Right cardiac atrium (tissue), 5 donors: ENCODE measurements at regions not wholly inside any gene's neighbourhood (a gene's known extent, or its start where the extent isn't known, plus 50 kb on each side); places are given as distances from the start of the nearest gene placed in this dataset.
A peak's percentile ranks its signal among the peaks of the same experiment; 100 is the strongest.

Experiments
- ATAC-seq, 2 donors: fragments of 200-7000 bp; cut with Tn5 transposase; one replicate each; pipeline versions ENCODE4 v1.8.0 to v1.9.1; 2020; ENCODE audit warnings: moderate library complexity in 2 of 2, mild to moderate bottlenecking in 1 of 2
- DNase-seq, 3 donors: peaks; one replicate each; pipeline ENCODE4 v3.0.0-alpha.2; 2020
- H3K27ac ChIP-seq: one replicate; pipeline ENCODE4 v1.5.1; 2013; ENCODE audit warnings: mild to moderate bottlenecking, low read length, control low read depth, moderate library complexity
- H3K27me3 ChIP-seq: one replicate; pipeline ENCODE4 v1.6.1; 2013; ENCODE audit not compliant: control insufficient read depth, insufficient read depth
- H3K4me1 ChIP-seq: one replicate; pipeline ENCODE4 v1.6.1; 2013; ENCODE audit warnings: low read length; ENCODE audit not compliant: control insufficient read depth, insufficient read depth
- H3K4me3 ChIP-seq: one replicate; pipeline ENCODE4 v1.5.1; 2013; ENCODE audit warnings: low read length, control low read depth
- H3K9me3 ChIP-seq: one replicate; pipeline ENCODE4 v1.6.1; 2013; ENCODE audit warnings: low read length; ENCODE audit not compliant: control insufficient read depth
- WGBS: extraction: QIAGEN DNeasy Blood & Tissue Kit; methylation state at CpG from one replicate; pipeline ENCODE4 v1.1.7; 2013; 5-methylcytosine and 5-hydroxymethylcytosine counted together
- intact Hi-C, 4 donors: fragments of 100-400 bp; cut with DNase I; formaldehyde crosslinking; loops; one replicate each; pipeline versions ENCODE4 v1.11.0 to v1.14.0; 2022 to 2023
- donor health status: healthy with polysubstance abuse.
- donor health status: DM: no; HTN: yes; CAD: no.
- donor health status: DM: no; HTN: no; CAD: no.
- donor health status: DM: no; HTN: yes; CAD: no; lungs with severe emphysema.
- donor health status: DM: yes; HTN: yes; CAD: no.

- Histone ChIP-seq H3K27ac (no peak overlapping the region), H3K9me3 (no peaks in the 10 kb centered on the region), H3K27me3 (no peaks in the 10 kb centered on the region), H3K4me3 (no peak overlapping the region), H3K4me1 (no peaks in the 10 kb centered on the region)
- no peak for ATAC-seq
- intact Hi-C loops: no loop called here
- WGBS: 93% methylated on average over 4 of the region's 4 CpGs
- DNase-seq: no peak
Observed at GRCh38 chr2:149901231-149901859, 313.8 kb upstream of the MMADHC start.

GRCh38 chr2:149899390-149899789, 311.8 kb upstream of the MMADHC start:
- ATAC-seq (no peak), DNase-seq (no peak)
- Histone ChIP-seq H3K4me3 (no peak overlapping the region), H3K4me1 (no peaks in the 10 kb centered on the region), H3K27ac (no peak overlapping the region), H3K9me3 (no peaks in the 10 kb centered on the region), H3K27me3 (no peaks in the 10 kb centered on the region)
- WGBS: 96% methylated on average over 2 of the region's 2 CpGs
- intact Hi-C loops: no loop called here

GRCh38 chr2:149894760-149895159, 307.2 kb upstream of the MMADHC start:
- DNase-seq: no peak
- H3K4me3 ChIP-seq: no peak overlapping the region
- H3K27me3 ChIP-seq: no peaks in the 10 kb centered on the region
- 79% methylated on average over 5 of the region's 5 CpGs for WGBS
- no peaks in the 10 kb centered on the region for H3K9me3 ChIP-seq
- H3K4me1 ChIP-seq: no peaks in the 10 kb centered on the region
- intact Hi-C loops: no loop called here
- ATAC-seq: no peak
- no peak overlapping the region for H3K27ac ChIP-seq

- Histone ChIP-seq H3K27me3 (no peaks in the 10 kb centered on the region), H3K4me1 (no peaks in the 10 kb centered on the region), H3K27ac (no peak overlapping the region), H3K4me3 (no peak overlapping the region), H3K9me3 (no peaks in the 10 kb centered on the region)
- 78% methylated on average over 1 of the region's 1 CpG for WGBS
- no peak for DNase-seq
- intact Hi-C loops: no loop called here
- ATAC-seq: no peak
Observed at GRCh38 chr2:149894226-149894625, 306.7 kb upstream of the MMADHC start.

GRCh38 chr2:149892563-149892962, 305.0 kb upstream of the MMADHC start:
- H3K4me1 ChIP-seq: no peaks in the 10 kb centered on the region
- DNase-seq (no peak), ATAC-seq (no peak)
- intact Hi-C loops: no loop called here
- 81% methylated on average over 1 of the region's 1 CpG for WGBS
- no peak overlapping the region for H3K4me3 ChIP-seq
- no peak overlapping the region for H3K27ac ChIP-seq
- no peaks in the 10 kb centered on the region for H3K9me3 ChIP-seq
- H3K27me3 ChIP-seq: no peaks in the 10 kb centered on the region

GRCh38 chr2:149885946-149886345, 298.4 kb upstream of the MMADHC start:
- ATAC-seq (no peak), DNase-seq (no peak)
- no peaks in the 10 kb centered on the region for H3K4me1 ChIP-seq
- no peaks in the 10 kb centered on the region for H3K9me3 ChIP-seq
- intact Hi-C loops: no loop called here
- no peak overlapping the region for H3K27ac ChIP-seq
- WGBS: 66% methylated on average over 2 of the region's 2 CpGs
- no peak overlapping the region for H3K4me3 ChIP-seq
- no peaks in the 10 kb centered on the region for H3K27me3 ChIP-seq

- intact Hi-C loops: no loop called here
- peak in 1 of 3 donors; percentile 28 for DNase-seq
- Histone ChIP-seq H3K4me3 (no peak overlapping the region), H3K27ac (no peak overlapping the region), H3K27me3 (no peaks in the 10 kb centered on the region), H3K9me3 (no peaks in the 10 kb centered on the region), H3K4me1 (no peaks in the 10 kb centered on the region)
- 88% methylated on average over 2 of the region's 2 CpGs for WGBS
- peak in 1 of 2 donors; percentile 29 for ATAC-seq
Observed at GRCh38 chr2:149885468-149885867, 297.9 kb upstream of the MMADHC start.

GRCh38 chr2:149884871-149885270, 297.3 kb upstream of the MMADHC start:
- ATAC-seq (no peak), DNase-seq (no peak)
- H3K27ac ChIP-seq: no peak overlapping the region
- H3K4me1 ChIP-seq: no peaks in the 10 kb centered on the region
- intact Hi-C loops: no loop called here
- H3K9me3 ChIP-seq: no peaks in the 10 kb centered on the region
- H3K4me3 ChIP-seq: no peak overlapping the region
- no peaks in the 10 kb centered on the region for H3K27me3 ChIP-seq

GRCh38 chr2:149877913-149878312, 290.3 kb upstream of the MMADHC start:
- no peak for DNase-seq
- no peak overlapping the region for H3K27ac ChIP-seq
- H3K4me1 ChIP-seq: no peaks in the 10 kb centered on the region
- intact Hi-C loops: no loop called here
- no peak overlapping the region for H3K4me3 ChIP-seq
- ATAC-seq: no peak
- H3K9me3 ChIP-seq: no peaks in the 10 kb centered on the region
- WGBS: 59% methylated on average over 1 of the region's 1 CpG
- no peaks in the 10 kb centered on the region for H3K27me3 ChIP-seq

GRCh38 chr2:149877074-149877473, 289.5 kb upstream of the MMADHC start:
- ATAC-seq: no peak
- Histone ChIP-seq H3K4me1 (no peaks in the 10 kb centered on the region), H3K27me3 (no peaks in the 10 kb centered on the region), H3K9me3 (no peaks in the 10 kb centered on the region), H3K4me3 (no peak overlapping the region), H3K27ac (no peak overlapping the region)
- intact Hi-C loops: no loop called here
- DNase-seq: no peak
- WGBS: 68% methylated on average over 3 of the region's 3 CpGs

GRCh38 chr2:149873936-149874335, 286.4 kb upstream of the MMADHC start:
- Histone ChIP-seq H3K4me1 (no peaks in the 10 kb centered on the region), H3K4me3 (no peak overlapping the region), H3K9me3 (no peaks in the 10 kb centered on the region), H3K27me3 (no peaks in the 10 kb centered on the region), H3K27ac (no peak overlapping the region)
- WGBS: 75% methylated on average over 1 of the region's 1 CpG
- ATAC-seq: no peak
- DNase-seq: no peak
- intact Hi-C loops: no loop called here

- 71% methylated on average over 2 of the region's 2 CpGs for WGBS
- ATAC-seq: no peak
Observed at GRCh38 chr2:149872638-149873150, 285.1 kb upstream of the MMADHC start.

More at GRCh38 chr2:149872638-149873150, 285.1 kb upstream of the MMADHC start:
- Histone ChIP-seq H3K4me3 (no peak overlapping the region), H3K27me3 (no peaks in the 10 kb centered on the region), H3K9me3 (no peaks in the 10 kb centered on the region), H3K4me1 (no peaks in the 10 kb centered on the region), H3K27ac (no peak overlapping the region)
- intact Hi-C loops: no loop called here
- DNase-seq: no peak
